ENCODE measurements at regions not wholly inside any gene's neighbourhood (a gene's known extent, or its start where the extent isn't known, plus 50 kb on each side); places are given as distances from the start of the nearest gene placed in this dataset.

- TF ChIP-seq CTCF (conservative IDR thresholded peaks at IDR 0.05), result no peak
Observed at GRCh38 chr3:1938975-1939374, 159.7 kb upstream of the CNTN4 start.

GRCh38 chr3:1942781-1943180 is 155.9 kb upstream of the CNTN4 start:
- H3K27ac ChIP-seq, result no peak overlapping the region
- no peak for TF ChIP-seq CTCF (conservative IDR thresholded peaks at IDR 0.05)

More at GRCh38 chr3:1938975-1939374, 159.7 kb upstream of the CNTN4 start:
- no peak overlapping the region for H3K27ac ChIP-seq

GRCh38 chr3:1943395-1944118 is 155.1 kb upstream of the CNTN4 start:
- no peak for TF ChIP-seq CTCF (conservative IDR thresholded peaks at IDR 0.05)

GRCh38 chr3:1945698-1946097 is 153.0 kb upstream of the CNTN4 start:
- no peak for TF ChIP-seq CTCF (conservative IDR thresholded peaks at IDR 0.05)

More at GRCh38 chr3:1943395-1944118, 155.1 kb upstream of the CNTN4 start:
- no peak overlapping the region for H3K27ac ChIP-seq

GRCh38 chr3:1953536-1953935 is 145.1 kb upstream of the CNTN4 start:
- no peak overlapping the region for H3K27ac ChIP-seq
- TF ChIP-seq CTCF (conservative IDR thresholded peaks at IDR 0.05), result no peak

More at GRCh38 chr3:1945698-1946097, 153.0 kb upstream of the CNTN4 start:
- no peak overlapping the region for H3K27ac ChIP-seq

GRCh38 chr3:1954632-1955031 is 144.0 kb upstream of the CNTN4 start:
- H3K27ac ChIP-seq, result no peak overlapping the region
- no peak for TF ChIP-seq CTCF (conservative IDR thresholded peaks at IDR 0.05)

GRCh38 chr3:1955170-1955569 is 143.5 kb upstream of the CNTN4 start:
- no peak overlapping the region for H3K27ac ChIP-seq
- TF ChIP-seq CTCF (conservative IDR thresholded peaks at IDR 0.05), result no peak

Measured in VCaP (cell line).